IMR-90 (cell line): ENCODE measurements at regions not wholly inside any gene's neighbourhood (a gene's known extent, or its start where the extent isn't known, plus 50 kb on each side); places are given as distances from the start of the nearest gene placed in this dataset.
A peak's percentile ranks its signal among the peaks of the same experiment; 100 is the strongest.

Source experiments
- MAZ ChIP-seq: IDR thresholded peaks from 2 replicates; pipeline ENCODE4 v1.6.1; 2012; ENCODE audit warnings: low read depth, mild to moderate bottlenecking, low read length, improper control_type of control experiment, moderate library complexity, borderline replicate concordance
- MXI1 ChIP-seq: IDR thresholded peaks from 2 replicates; pipeline ENCODE4 v1.6.1; 2012; ENCODE audit warnings: low read depth, mild to moderate bottlenecking, low read length, moderate library complexity, borderline replicate concordance
- POLR2A ChIP-seq: IDR thresholded peaks from 2 replicates; pipeline ENCODE4 v1.6.1; 2012; ENCODE audit warnings: mild to moderate bottlenecking, low read depth, low read length
- SMC3 ChIP-seq: fragments of 150-350 bp; IDR thresholded peaks from 2 replicates; pipeline ENCODE4 v1.6.1; 2016; ENCODE audit warnings: low read depth, mild to moderate bottlenecking, antibody characterized with exemption, low read length, moderate library complexity
- TF ChIP-seq, protein P1 (sequence below): conservative IDR thresholded peaks from 2 replicates; pipeline ENCODE4 v1.5.1; 2012; ENCODE audit warnings: mild to moderate bottlenecking, low read depth, low read length, improper control_type of control experiment

DNA sequence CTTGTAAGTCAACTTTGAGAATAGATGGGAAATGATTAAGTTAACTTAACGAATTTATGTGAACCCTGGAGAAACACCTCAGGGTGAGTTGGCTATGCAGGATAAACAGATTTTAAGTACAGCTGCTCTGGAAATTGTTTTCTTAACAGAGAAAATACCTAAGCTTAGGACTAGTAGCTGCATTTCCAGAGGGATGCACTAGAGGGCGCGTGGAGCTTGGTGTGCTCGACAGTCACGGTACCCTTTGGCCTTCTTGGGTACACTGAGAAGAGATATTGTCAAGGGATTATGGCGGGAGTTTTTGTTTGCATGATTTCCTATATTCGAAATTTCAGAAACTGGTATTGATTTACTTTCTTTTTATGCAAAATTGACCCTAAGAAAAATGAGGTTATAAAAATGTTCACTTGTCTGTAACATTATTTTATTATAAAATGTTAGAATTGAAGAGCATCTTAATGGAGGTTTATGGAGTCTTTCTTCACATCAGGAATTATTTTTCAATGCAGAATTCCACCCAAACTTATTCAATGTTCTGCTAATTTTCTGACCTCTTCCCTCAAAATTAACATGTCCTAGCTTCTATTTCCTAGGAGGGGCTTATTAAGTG lies 58.4 kb upstream of the MYO3A start:
- no peak for TF ChIP-seq MXI1
- TF ChIP-seq, protein P1, sequence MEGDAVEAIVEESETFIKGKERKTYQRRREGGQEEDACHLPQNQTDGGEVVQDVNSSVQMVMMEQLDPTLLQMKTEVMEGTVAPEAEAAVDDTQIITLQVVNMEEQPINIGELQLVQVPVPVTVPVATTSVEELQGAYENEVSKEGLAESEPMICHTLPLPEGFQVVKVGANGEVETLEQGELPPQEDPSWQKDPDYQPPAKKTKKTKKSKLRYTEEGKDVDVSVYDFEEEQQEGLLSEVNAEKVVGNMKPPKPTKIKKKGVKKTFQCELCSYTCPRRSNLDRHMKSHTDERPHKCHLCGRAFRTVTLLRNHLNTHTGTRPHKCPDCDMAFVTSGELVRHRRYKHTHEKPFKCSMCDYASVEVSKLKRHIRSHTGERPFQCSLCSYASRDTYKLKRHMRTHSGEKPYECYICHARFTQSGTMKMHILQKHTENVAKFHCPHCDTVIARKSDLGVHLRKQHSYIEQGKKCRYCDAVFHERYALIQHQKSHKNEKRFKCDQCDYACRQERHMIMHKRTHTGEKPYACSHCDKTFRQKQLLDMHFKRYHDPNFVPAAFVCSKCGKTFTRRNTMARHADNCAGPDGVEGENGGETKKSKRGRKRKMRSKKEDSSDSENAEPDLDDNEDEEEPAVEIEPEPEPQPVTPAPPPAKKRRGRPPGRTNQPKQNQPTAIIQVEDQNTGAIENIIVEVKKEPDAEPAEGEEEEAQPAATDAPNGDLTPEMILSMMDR, result peak; percentile 48
- no peak for TF ChIP-seq POLR2A
- TF ChIP-seq MAZ, result no peak
- TF ChIP-seq SMC3, result peak; percentile 28
